ENCODE measurements at regions not wholly inside any gene's neighbourhood (a gene's known extent, or its start where the extent isn't known, plus 50 kb on each side); places are given as distances from the start of the nearest gene placed in this dataset.

GRCh38 chr4:13783800-13784411 is 156.4 kb upstream of the BOD1L1 start:
- Histone ChIP-seq H3K4me2 (no peak overlapping the region), H3K79me2 (replicated peaks; ENCODE audit: insufficient read depth) (no peaks in the 10 kb centered on the region), H2AFZ (peak overlapping the region; percentile 66; the same call in 1 of the 2 replicates), H3K4me3 (no peak overlapping the region), H3K9me2 (ENCODE audit: insufficient read depth) (no peaks in the 10 kb centered on the region), H3K4me1 (ENCODE audit: insufficient read depth) (no peaks in the 10 kb centered on the region), H3K27ac (ENCODE audit: low read depth) (no peak overlapping the region), H4K20me1 (replicated peaks; ENCODE audit: insufficient read depth) (no peaks in the 10 kb centered on the region), H3F3A (replicated peaks; ENCODE audit: low read depth) (no peaks in the 10 kb centered on the region), H3K36me3 (ENCODE audit: insufficient read depth) (no peaks in the 10 kb centered on the region), H3K27me3 (ENCODE audit: insufficient read depth) (no peaks in the 10 kb centered on the region)
- Mint-ChIP-seq H3K27ac (no peak overlapping the region), H3K4me1 (no peaks in the 10 kb centered on the region), H3K27me3 (ENCODE audit: insufficient read depth, low read depth, poor library complexity) (no peaks in the 10 kb centered on the region), H3K4me3 (no peak overlapping the region), H3K9me3 (no peaks in the 10 kb centered on the region; the same call in 2 of the 3 replicates), H3K36me3 (ENCODE audit: low read depth) (no peaks in the 10 kb centered on the region)
- no peak for TF ChIP-seq CTCF (conservative IDR thresholded peaks at IDR 0.05; ENCODE audit: low read depth in 2 of 2)
- TF ChIP-seq CREB1 (CRISPR knock-in tag; IDR thresholded peaks at IDR 0.05; ENCODE audit: low read depth), result no peak
- TF ChIP-seq ZNF462 (CRISPR knock-in tag; IDR thresholded peaks at IDR 0.05), result no peak
- TF ChIP-seq EZH2phosphoT487 (IDR thresholded peaks at IDR 0.05; ENCODE audit: unreplicated experiment), result no peak
- TF ChIP-seq ZNF114 (CRISPR knock-in tag; IDR thresholded peaks at IDR 0.05), result no peak
- TF ChIP-seq JUNB (IDR thresholded peaks at IDR 0.05; ENCODE audit: unreplicated experiment), result no peak
- TF ChIP-seq EZH2 (IDR thresholded peaks at IDR 0.05; ENCODE audit: low read depth, unreplicated experiment), result no peak
- TF ChIP-seq, protein P1, sequence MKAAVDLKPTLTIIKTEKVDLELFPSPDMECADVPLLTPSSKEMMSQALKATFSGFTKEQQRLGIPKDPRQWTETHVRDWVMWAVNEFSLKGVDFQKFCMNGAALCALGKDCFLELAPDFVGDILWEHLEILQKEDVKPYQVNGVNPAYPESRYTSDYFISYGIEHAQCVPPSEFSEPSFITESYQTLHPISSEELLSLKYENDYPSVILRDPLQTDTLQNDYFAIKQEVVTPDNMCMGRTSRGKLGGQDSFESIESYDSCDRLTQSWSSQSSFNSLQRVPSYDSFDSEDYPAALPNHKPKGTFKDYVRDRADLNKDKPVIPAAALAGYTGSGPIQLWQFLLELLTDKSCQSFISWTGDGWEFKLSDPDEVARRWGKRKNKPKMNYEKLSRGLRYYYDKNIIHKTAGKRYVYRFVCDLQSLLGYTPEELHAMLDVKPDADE (IDR thresholded peaks at IDR 0.05), result no peak
- no peak for TF ChIP-seq ZNF331 (CRISPR knock-in tag; IDR thresholded peaks at IDR 0.05; ENCODE audit: low read depth)
- no peak for TF ChIP-seq NANOG (IDR thresholded peaks at IDR 0.05; ENCODE audit: borderline replicate concordance)
- no peak for TF ChIP-seq POLR2AphosphoS5 (IDR thresholded peaks at IDR 0.05; ENCODE audit: low read depth)
- ATAC-seq (no peak), DNase-seq (ENCODE audit: low spot score) (no peak)

Measured in GM23338 (cell line).